HepG2 (cell line): ENCODE measurements at regions not wholly inside any gene's neighbourhood (a gene's known extent, or its start where the extent isn't known, plus 50 kb on each side); places are given as distances from the start of the nearest gene placed in this dataset.

Experiments
- ATAC-seq: fragments of 200-7000 bp; cut with Tn5 transposase; 3 replicates; pipeline ENCODE4 v1.9.1; 2020; ENCODE audit warnings: mild to moderate bottlenecking, moderate library complexity
- BruUV-seq: library from RNA; stranded (reverse); fragments of 400-500 nt; replicated peaks from 2 replicates; lab custom pipeline; 2021; lab: Mats Ljungman, UMichigan
- CTCF ChIA-PET: fragments of 300-600 bp; formaldehyde crosslinking; extraction: SDS; loops from one replicate; lab custom pipeline; 2021; ENCODE audit warnings: low total read pairs, inconsistent platforms, low intra/inter-chr PET ratio; lab: Yijun Ruan, JAX
- POLR2A ChIA-PET: fragments of 350-600 bp; sonication (Branson Sonifier 250); formaldehyde crosslinking; loops from one replicate; lab custom pipeline; 2020; ENCODE audit warnings: antibody characterized with exemption, inconsistent platforms; lab: Yijun Ruan, JAX
- DNase-seq: peaks from one replicate; pipeline ENCODE4 v3.0.0-alpha.2; 2015; ENCODE audit warnings: low spot score
- FAIRE-seq: peaks from 3 replicates; lab custom pipeline; 2011; peaks lifted over from hg19 to GRCh38; lab: Jason Lieb, UNC
- H2AFZ ChIP-seq: one replicate; pipeline ENCODE4 v1.6.1; 2011; ENCODE audit warnings: low read length, inconsistent platforms
- H3K27ac ChIP-seq: fragments of 300-600 bp; 3 replicates; pipeline ENCODE4 v1.8.0; 2011; ENCODE audit warnings: mixed run types, mild to moderate bottlenecking, mixed read lengths, low read length, inconsistent platforms; ENCODE audit not compliant: insufficient read depth; ENCODE audit errors: extremely low read length
- H3K27me3 ChIP-seq, 2 experiments: fragments of 200-600 bp in 1 of 2; 2 replicates in 1 of 2; 3 replicates in 1 of 2; pipeline versions ENCODE4 v1.6.0 to v1.8.0; 2011; ENCODE audit warnings: low read length in 2 of 2, mild to moderate bottlenecking in 2 of 2, moderate library complexity in 2 of 2, inconsistent platforms in 1 of 2; ENCODE audit not compliant: insufficient read depth in 2 of 2, control insufficient read depth in 1 of 2
- H3K36me3 ChIP-seq, 2 experiments: fragments of 200-600 bp in 1 of 2; replicated peaks in 1 of 2; 2 replicates in 1 of 2; 3 replicates in 1 of 2; pipeline versions ENCODE4 v1.5.1 to v1.8.0; 2011; ENCODE audit warnings: low read length in 2 of 2, inconsistent platforms in 1 of 2; ENCODE audit not compliant: insufficient read depth in 2 of 2, control insufficient read depth in 1 of 2
- H3K4me1 ChIP-seq: 2 replicates; pipeline ENCODE4 v1.5.1; 2012; ENCODE audit warnings: low read length, inconsistent platforms; ENCODE audit not compliant: insufficient read depth
- H3K4me2 ChIP-seq: 2 replicates; pipeline ENCODE4 v1.6.0; 2011; ENCODE audit warnings: low read depth, low read length, inconsistent platforms
- H3K4me3 ChIP-seq, 3 experiments: fragments of 200-600 bp in 1 of 3; sonication (generic), shearing (Covaris generic) in 1 of 3; replicated peaks in 1 of 3; 2 replicates each; pipeline ENCODE4 v1.5.1; 2011 to 2016; ENCODE audit warnings: low read length in 3 of 3, inconsistent platforms in 2 of 3, low read depth in 2 of 3, mild to moderate bottlenecking in 2 of 3, control low read depth in 1 of 3, mixed read lengths in 1 of 3; ENCODE audit not compliant: insufficient read depth in 1 of 3
- H3K79me2 ChIP-seq: one replicate; pipeline ENCODE4 v1.6.1; 2011; ENCODE audit warnings: low read length, inconsistent platforms; ENCODE audit not compliant: insufficient read depth
- H3K9ac ChIP-seq: 2 replicates; pipeline ENCODE4 v1.6.0; 2011; ENCODE audit warnings: mild to moderate bottlenecking, low read depth, low read length, inconsistent platforms; ENCODE audit not compliant: insufficient read depth
- H3K9me3 ChIP-seq: 2 replicates; pipeline ENCODE4 v1.5.1; 2012; ENCODE audit warnings: mild to moderate bottlenecking, low read length
- H4K20me1 ChIP-seq: 2 replicates; pipeline ENCODE4 v1.6.0; 2011; ENCODE audit warnings: inconsistent platforms, mild to moderate bottlenecking, low read length, moderate library complexity; ENCODE audit not compliant: insufficient read depth
- CEBPB ChIP-seq: IDR thresholded peaks from 2 replicates; pipeline ENCODE4 v1.6.1; 2011; ENCODE audit warnings: low read depth, low read length, improper control_type of control experiment, borderline replicate concordance
- CREM ChIP-seq, 2 experiments: sonication (generic) in 1 of 2; formaldehyde crosslinking in 1 of 2; IDR thresholded peaks; 2 replicates each; pipeline versions ENCODE4 v1.4.0 to v1.6.1; 2016 to 2020; ENCODE audit warnings: antibody characterized with exemption in 1 of 2, mild to moderate bottlenecking in 1 of 2, missing genetic modification reagents in 1 of 2
- FOXO1 ChIP-seq: sonication (generic); formaldehyde crosslinking; IDR thresholded peaks from 2 replicates; pipeline ENCODE4 v1.4.0; 2020; ENCODE audit warnings: missing genetic modification reagents
- NCOA5 ChIP-seq: sonication (generic); formaldehyde crosslinking; IDR thresholded peaks from 2 replicates; pipeline ENCODE4 v1.4.0; 2020; ENCODE audit warnings: missing genetic modification reagents
- NFAT5 ChIP-seq: sonication (generic); formaldehyde crosslinking; IDR thresholded peaks from 2 replicates; pipeline ENCODE4 v1.4.0; 2020; ENCODE audit warnings: missing genetic modification reagents
- ZFP90 ChIP-seq: sonication (generic); formaldehyde crosslinking; IDR thresholded peaks from 2 replicates; pipeline ENCODE4 v1.8.0; 2022; ENCODE audit warnings: missing genetic modification reagents, mild to moderate bottlenecking, inconsistent platforms, borderline replicate concordance
- ZHX2 ChIP-seq, 2 experiments: sonication (generic) in 1 of 2; formaldehyde crosslinking in 1 of 2; IDR thresholded peaks; 2 replicates each; pipeline versions ENCODE4 v1.6.1 to v1.9.0; 2014 to 2022; ENCODE audit warnings: antibody characterized with exemption in 1 of 2, borderline replicate concordance in 1 of 2, inconsistent platforms in 1 of 2, low read depth in 1 of 2, missing genetic modification reagents in 1 of 2
- ZNF18 ChIP-seq: sonication (generic); formaldehyde crosslinking; IDR thresholded peaks from 2 replicates; pipeline ENCODE4 v1.8.0; 2022; ENCODE audit warnings: mild to moderate bottlenecking, missing genetic modification reagents; ENCODE audit not compliant: insufficient replicate concordance
- ZNF232 ChIP-seq: sonication (generic); formaldehyde crosslinking; IDR thresholded peaks from 2 replicates; pipeline ENCODE4 v1.4.0; 2020; ENCODE audit warnings: missing genetic modification reagents, borderline replicate concordance
- WGBS: methylation state at CpG from one replicate; pipeline ENCODE4 v1.1.6; 2017; ENCODE audit warnings: low lambda C conversion rate; 5-methylcytosine and 5-hydroxymethylcytosine counted together
- in situ Hi-C: cut with HindIII; loops from 2 replicates; pipeline ENCODE4 v1.10.0; 2017; ENCODE audit warnings: low pct_unique_long_range_greater_than_20kb; ENCODE audit not compliant: extremely low pct_ligation_motif_present
- intact Hi-C: fragments of 100-400 bp; cut with micrococcal nuclease; formaldehyde crosslinking; loops from one replicate; pipeline ENCODE4 v1.10.0; 2022; ENCODE audit not compliant: unreplicated experiment

GRCh38 chr9:105912157-105912862 lies 218.0 kb downstream of the TMEM38B start:
- Histone ChIP-seq H3K79me2 (no peaks in the 10 kb centered on the region), H3K4me2 (no peak overlapping the region), H2AFZ (no peak overlapping the region), H3K9me3 (no peaks in the 10 kb centered on the region), H3K4me1 (peaks cover 17% of the 10 kb centered on the region), H4K20me1 (no peaks in the 10 kb centered on the region), H3K36me3 (no peaks in the 10 kb centered on the region), H3K27me3 (no peaks in the 10 kb centered on the region), H3K27ac (no peak overlapping the region), H3K4me3 (no peak overlapping the region), H3K9ac (no peak overlapping the region)
- POLR2A ChIA-PET: no interaction called here
- DNase-seq (no peak), ATAC-seq (no peak), FAIRE-seq (no peak)
- CTCF ChIA-PET: no interaction called here
- intact Hi-C loops (no loop called here), in situ Hi-C loops (loop anchor here (25.0 kb wide), 1 partner anchor 1250 kb away; no protein-coding TSS in a partner anchor)
- 18% methylated on average over 1 of the region's 1 CpG for WGBS
- no TSS peak for BruUV-seq
- TF ChIP-seq ZHX2 (IDR thresholded peaks at IDR 0.05; ENCODE audit: low read depth) (no peak), ZHX2 (CRISPR knock-in tag; IDR thresholded peaks at IDR 0.05; ENCODE audit: borderline replicate concordance) (no peak), FOXO1 (CRISPR knock-in tag) (no peak), NFAT5 (CRISPR knock-in tag) (no peak), ZNF232 (CRISPR knock-in tag) (no peak), ZNF18 (CRISPR knock-in tag) (no peak), CREM (IDR thresholded peaks at IDR 0.05) (no peak), CREM (CRISPR knock-in tag; IDR thresholded peaks at IDR 0.05) (no peak), ZFP90 (no peak), CEBPB (no peak), NCOA5 (CRISPR knock-in tag) (no peak)
